MM.1S (cell line): ENCODE measurements at regions not wholly inside any gene's neighbourhood (a gene's known extent, or its start where the extent isn't known, plus 50 kb on each side); places are given as distances from the start of the nearest gene placed in this dataset.

Experiments used
- EZH2 ChIP-seq: fragments of 300-600 bp; sonication (generic); optimal IDR thresholded peaks from 2 replicates; pipeline ENCODE3; 2017; ENCODE audit warnings: low read depth, mild to moderate bottlenecking, antibody characterized with exemption, low read length, mixed read lengths
- TF ChIP-seq, protein P1 (sequence below): fragments of 300-600 bp; sonication (generic); IDR thresholded peaks from 2 replicates; pipeline ENCODE4 v1.5.1; 2016; ENCODE audit warnings: antibody characterized with exemption, low read length, mixed read lengths

DNA sequence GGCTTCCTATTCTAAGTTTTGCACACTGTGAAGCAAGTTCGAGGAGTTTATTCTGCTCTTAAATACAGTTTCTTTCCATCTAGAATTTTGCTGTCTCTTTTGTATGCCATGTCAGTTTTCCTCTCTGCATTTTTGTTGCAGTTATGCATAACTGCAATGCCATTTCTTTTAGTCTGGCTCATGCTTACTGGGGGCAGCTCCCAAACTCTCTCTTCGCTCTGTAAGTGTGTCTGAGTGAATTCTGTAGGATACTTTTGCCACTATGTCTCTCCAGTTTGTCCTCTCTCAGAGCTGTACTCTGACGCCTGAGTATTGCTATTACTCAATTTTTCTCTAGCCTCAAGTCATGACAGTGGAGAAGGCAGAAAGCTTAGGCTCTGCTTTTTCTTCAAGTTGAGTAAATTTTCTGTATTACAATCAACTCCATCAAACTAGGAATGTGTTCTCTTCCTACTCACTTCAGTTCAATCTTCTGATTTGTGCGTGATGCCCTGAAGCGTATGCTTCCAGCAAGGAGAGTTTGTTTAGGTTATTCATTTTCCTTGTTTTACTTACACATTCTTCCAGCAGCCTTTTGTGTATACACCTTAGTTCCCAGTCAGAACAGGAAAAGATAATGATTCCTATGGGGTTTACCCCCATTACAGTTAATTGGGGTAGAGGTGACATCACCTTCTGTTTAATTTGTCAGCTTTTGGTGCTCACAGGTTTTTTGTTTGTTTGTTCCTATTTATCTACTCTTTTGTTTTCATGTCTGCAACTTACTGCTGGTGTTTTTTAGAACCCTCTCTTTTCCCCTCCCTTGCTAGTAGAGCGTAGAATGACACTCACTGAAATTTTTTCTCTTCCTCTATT is 430.9 kb downstream of the BCKDHB start:
- TF ChIP-seq, protein P1, sequence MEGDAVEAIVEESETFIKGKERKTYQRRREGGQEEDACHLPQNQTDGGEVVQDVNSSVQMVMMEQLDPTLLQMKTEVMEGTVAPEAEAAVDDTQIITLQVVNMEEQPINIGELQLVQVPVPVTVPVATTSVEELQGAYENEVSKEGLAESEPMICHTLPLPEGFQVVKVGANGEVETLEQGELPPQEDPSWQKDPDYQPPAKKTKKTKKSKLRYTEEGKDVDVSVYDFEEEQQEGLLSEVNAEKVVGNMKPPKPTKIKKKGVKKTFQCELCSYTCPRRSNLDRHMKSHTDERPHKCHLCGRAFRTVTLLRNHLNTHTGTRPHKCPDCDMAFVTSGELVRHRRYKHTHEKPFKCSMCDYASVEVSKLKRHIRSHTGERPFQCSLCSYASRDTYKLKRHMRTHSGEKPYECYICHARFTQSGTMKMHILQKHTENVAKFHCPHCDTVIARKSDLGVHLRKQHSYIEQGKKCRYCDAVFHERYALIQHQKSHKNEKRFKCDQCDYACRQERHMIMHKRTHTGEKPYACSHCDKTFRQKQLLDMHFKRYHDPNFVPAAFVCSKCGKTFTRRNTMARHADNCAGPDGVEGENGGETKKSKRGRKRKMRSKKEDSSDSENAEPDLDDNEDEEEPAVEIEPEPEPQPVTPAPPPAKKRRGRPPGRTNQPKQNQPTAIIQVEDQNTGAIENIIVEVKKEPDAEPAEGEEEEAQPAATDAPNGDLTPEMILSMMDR = no peak
- TF ChIP-seq EZH2 = no peak
